ENCODE measurements at regions not wholly inside any gene's neighbourhood (a gene's known extent, or its start where the extent isn't known, plus 50 kb on each side); places are given as distances from the start of the nearest gene placed in this dataset.
A peak's percentile ranks its signal among the peaks of the same experiment; 100 is the strongest.

DNA sequence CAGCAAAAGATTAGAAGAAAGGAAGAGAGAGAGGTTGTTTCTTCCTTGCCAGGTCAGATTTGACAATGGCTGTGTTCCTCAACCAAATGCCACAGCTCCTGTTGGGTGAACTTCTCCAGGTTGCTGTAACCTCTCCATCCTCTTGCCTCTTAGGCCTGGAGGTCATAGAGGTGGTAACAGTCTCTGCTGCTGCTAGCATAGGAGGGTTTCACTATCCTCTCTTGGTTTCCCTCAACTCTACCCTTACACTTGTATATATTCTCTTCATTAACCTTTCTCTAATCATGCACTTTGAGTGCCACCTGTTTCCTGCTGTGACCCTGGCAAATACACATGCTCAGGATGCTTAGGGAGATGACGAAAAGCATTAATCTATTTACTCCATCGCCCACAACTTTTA, 67.7 kb upstream of the HIF1A start:
- no peak for DNase-seq

DNA sequence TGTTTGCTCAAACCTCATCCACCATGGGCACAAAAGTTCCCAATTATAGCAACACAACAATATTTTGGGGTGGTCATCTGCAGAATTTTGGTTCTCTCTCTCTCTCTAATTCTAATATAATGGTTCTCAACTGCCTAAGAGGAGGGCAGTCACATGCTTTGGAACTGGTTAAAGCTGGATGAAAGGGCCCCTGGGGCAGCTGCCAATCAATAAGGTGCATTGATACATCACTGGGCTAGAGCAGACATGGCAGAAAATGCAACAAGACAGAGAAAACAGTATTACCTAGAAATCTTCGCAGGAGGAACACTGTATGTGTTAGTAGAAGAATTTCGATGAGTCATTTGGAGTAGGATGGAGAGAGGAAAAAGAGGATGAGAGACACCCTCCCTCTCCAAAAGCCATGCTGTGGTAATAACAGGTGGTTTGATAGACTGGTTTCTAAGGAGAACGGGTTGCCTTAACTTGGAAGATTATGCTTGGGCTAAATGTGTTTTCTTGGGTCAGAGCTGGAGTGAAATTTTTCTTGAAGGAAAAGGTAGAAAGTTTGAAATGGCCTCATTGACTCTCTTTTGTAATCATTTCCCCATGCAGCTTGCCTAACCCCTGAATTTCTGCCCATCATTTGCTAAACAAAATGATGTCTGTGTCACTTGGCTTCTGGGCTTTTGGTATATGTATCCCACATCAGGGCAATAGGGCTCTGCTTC, 67.1 kb upstream of the HIF1A start:
- DNase-seq, result no peak

DNA sequence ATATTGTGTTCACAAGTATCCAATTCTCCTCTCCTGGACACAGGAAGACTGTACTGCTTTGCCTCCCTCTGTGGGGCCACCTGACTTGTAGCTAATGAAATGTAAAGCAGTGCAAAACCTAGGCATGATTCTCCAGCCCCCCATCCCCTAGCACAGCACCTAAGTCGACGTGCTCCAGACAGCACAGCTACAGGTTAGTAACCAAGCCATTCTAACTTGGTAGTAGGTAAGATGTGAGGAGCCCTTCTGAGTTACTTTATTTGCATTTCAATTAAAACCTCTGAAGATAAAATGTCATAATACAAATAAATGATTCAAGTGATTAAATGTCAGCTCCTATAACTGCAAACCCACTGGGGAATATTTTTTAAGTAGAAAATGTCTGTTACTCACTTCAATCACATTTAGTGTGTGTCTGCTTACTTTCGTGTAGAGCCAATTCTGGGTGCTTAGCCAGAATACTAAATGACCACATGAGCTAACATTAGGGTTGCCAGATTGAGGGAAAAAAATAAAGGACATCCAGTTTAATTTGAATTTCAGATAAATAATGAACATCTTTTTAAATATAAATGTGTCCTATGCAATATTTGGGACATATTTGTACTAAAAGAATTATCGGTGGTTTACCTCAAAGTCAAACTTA, 64.8 kb upstream of the HIF1A start:
- no peak for DNase-seq

DNA sequence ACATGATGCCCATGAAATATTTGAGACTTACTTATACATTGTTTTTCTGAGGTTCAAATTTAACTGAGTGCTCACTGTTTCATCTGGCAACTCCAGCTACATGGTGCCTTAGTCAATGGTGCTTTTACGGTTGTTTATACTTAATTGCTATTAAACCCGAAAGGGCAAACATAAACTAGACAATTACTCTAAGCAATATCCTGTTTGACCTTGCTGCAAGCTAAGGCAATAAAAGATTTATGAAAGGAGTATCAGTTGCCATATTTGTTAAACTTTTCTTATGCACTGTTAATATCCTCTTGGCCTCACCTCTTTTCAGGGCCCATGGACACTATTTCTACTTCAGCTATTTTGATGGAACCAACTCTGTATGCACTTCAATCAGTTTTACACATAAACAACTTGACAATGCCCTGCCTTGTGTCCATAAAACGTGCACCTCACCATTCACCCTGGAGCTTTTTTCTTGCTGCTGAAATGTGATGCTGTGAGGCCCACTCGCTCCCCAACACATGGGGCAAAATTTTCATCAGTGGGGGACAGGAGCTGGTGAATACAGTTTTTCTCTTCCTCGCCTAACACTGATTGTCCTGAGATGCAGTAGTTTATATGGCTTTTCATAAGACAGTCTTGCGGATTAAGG, 64.1 kb upstream of the HIF1A start:
- DNase-seq, result peak; percentile 8

DNA sequence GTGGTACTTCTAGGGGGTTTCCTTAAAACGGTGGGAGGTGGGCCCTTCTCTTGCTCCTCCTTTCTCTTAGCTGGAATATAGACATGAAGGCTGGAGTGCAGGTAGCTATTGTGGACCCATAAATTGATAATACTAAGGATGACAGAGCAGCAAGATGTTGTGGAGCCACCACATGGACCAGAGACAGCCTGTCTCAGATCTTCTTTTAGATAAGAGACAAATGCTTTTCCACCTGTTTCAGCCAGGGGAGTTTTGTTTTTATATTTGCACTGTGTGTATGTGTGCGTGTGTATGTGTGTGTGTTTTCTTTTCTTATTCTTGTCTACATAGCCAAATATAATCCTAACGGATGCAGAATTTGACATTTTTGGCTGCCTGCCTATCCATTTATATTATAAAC, 62.9 kb upstream of the HIF1A start:
- DNase-seq, result no peak

DNA sequence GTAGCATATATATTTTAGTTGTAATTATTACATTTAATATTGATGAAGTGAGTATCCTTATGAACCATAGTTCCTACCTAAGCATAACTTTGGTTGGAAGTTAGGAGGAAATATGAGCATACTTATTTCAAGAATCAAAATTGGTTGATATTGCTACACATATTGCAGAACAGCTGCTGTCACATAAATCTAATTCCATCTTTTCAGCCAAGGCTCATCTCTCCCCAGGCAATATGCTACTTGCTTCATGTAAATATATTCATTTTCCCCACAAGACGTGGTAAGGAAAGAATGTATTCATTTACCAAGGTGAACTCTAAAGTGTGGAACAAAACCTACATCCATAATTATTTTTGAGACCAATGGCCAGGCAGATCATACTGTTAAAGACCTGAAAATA, 62.5 kb upstream of the HIF1A start:
- no peak for DNase-seq

DNA sequence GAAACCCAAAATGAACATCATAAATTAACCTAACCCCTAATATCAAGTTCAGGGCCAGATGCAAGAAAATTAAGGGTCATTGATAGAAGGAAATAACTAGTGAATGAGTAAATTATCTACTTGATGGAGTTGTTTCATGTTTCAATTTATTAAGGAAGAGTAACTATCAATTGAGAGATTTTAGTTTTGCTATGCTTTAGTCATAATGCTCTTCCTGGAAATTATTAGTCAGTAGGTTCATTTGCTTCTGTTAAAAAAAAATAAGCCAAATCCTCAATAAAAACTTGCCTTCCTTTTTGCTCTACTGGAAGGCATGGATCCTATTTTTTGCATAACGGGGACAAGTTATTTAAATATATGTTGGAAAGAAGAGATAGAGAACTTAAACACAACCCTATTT, 59.0 kb upstream of the HIF1A start:
- DNase-seq, result no peak

DNA sequence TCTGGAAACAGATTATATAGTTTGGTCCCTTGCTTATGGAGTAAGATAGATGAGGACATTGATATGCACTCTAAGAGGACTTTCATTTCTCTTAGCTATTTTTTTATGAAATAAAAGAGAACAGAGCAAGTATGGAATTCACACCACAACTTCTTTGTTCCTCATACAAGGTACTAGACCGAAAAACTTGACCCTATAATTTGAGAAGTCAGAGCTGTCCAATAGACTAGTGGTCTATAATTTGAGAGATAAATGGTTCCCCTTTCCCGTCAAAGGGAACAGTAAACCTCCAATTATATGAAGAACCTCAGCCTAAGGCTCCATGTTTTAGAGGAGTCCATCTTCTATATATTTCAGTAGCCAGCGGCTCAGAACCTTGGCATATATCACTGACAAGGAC, 58.5 kb upstream of the HIF1A start:
- DNase-seq, result no peak

DNA sequence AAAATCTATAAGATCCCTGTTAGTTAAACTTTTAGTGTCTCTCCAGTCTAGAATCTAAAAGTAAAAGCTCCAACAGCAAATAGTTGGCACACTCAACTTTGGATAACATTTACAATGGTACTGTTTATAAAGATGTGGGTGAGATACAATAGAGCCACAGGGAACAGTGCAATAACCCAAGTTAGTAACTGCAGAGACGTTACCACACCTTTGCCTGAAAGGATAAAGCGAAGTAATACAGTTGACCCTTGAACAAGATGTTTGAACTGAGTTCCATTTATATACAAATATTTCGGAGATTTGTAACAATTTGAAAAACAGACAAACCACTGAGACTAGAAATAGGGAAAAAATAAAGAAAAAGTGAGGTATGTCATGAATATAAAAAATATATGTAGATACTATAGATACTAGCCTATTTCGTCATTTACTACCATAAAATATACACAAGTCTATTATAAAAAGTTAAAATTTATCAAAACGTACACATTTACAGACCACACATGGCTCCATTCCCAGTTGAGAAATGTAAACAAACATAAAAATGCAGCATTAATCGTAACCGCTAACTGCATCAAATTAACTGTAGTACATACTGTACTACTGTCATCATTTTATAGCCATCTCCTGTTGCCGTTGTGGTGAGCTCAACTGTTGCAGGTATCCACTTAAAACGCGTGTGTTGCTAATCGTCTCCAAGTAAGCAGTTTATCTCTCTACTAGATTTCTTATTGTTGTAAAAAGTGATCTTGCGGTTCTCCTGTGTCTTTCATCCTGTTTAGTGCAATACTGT, 56.5 kb upstream of the HIF1A start:
- DNase-seq, result no peak

DNA sequence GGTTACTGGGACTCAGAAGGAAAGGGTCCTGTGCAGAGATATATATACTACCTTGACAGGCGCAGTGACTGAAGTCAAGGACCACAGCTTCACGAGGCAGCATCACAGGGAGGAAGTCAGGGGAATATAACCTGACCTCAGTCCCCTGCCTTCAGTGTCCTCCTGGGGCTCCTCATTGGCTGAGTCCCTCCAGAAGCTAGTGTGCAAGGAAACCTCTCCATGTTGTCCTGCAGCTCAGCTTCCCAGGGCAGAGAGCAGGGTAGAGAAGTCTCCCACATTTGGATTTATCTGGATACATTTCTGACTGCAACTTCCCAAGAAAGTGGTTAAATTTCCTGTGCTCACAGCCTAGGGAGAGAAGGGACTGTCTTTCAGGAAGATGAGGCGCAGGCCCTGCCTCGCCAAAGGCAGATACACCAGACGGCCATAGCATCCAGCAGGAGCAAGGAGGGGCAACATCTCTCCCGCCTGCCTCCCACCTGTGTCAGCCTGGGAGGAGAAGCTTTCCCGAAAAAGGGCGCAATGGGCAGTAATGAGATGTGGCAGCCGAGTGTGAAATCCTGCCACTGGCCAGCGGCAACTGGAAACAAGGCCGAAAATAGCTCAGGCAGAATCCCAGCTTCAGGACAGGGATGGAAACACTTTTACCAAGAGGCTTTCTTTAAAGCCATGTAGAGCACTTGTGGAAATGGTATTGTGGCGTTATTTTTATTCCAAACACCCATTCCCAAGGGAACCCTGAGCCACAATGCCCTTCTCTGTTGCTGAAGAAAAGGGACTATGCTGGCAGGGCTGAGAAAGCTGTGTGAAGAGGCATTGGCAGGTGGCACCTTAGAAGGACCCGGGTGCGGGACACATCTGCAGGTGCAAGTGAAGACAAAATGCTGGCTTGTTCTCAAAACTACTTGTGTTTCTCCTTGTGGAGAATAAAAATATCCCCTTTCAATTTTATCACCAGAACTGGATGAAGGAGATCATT, 54.9 kb upstream of the HIF1A start:
- no peak for DNase-seq

DNA sequence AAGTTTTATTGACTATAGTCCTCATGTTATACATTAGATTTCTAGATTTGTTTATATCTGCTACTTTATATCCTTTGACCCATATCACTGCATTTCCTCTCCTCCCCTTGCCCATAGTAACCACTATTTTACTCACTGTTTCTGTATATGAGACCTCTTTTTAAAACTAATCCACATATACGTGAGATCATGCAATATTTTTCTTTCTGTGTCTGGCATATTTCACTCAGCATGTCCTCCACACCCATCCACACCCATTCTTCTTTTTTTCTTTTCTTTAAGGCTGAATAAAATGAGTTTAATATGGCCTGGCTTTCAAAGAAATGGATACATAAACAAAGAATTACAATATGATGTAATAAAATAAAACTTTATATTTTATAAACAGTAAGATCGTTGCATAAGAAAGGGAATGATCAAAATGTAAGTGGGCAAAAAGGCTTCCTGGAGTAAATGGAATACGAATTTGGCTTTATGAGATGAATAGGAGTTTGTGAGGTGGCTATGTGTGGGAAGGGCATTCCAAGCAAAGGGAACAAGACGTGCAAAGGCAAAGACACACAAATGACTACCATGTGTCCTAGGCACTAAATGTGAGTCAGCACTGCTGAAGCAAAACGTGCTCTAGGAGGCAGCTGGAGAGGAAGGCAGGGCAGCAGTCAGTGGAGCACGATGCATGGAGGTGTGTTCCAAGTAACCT, 53.2 kb upstream of the HIF1A start:
- DNase-seq, result no peak

DNA sequence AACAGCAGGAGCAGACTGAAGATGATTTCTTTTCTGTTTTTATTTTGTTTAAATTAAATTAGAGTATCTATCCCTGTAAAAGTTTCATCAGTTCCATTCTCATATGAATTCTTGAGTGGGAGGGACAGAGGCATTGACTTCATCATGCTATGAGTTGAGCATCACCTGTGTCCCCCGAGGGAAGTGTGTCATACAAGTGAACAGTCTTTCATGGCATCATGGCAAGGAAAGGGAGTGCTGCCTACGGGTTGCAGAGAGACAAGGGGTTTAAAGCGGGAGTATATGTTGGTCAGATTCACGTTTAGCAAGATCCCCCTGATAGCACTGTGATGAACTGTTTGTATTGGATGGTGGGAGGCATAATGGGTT, 52.7 kb upstream of the HIF1A start:
- no peak for DNase-seq

DNA sequence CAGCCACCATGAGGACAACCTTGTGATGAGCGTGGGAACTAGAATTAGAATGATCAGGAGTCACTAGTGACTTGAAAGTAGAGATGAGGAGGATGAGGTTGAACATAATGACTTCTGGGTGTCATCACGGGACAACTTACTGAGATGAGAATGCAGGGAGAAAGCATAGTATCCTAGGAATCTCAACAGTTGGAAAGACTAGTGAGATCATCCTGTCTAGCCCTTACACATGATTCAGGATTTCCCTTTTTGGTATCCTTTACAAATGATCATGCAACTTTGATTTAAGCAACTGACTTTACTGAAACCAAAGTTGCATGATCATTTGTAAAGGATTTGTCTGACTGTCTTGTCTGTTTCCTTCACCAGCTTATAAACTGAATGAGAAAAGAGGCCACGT, 51.8 kb upstream of the HIF1A start:
- no peak for DNase-seq

DNA sequence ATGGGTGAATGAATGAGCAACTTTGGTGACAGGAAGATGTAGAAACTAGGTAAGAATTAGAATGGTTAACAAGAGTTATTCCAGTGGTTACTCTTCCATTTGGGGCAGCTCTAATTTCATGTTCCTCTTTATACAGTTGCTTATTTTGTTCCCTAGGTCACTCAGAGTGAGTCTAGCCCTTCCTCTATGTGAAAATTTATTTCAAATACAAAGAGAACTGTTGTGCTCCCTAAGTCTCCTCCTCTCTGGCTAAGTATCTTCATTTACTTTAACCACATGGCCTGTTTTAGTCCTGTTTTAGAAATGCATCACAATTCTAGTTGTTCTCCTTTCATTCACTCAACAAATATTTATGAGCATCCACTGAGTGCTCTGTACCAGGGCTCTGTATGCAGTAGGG, 51.1 kb upstream of the HIF1A start:
- DNase-seq, result no peak

DNA sequence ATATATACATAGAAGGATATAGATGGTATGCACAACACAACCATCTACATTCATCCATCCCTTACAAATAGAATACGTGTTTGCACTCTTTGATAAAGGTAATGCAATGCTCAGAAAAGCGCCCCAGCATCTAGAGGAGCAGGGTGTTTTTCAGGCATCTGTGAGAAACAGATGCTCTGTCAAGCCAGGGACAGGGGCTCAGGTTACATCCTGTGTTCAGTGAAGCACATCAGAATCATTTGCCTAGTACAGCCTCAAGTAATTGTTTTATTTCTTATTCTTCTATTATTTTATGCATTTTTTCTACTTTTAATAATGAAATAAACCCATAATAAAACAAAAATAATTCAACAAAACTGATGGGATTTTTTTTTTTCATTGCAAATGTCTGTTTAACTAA, 50.5 kb upstream of the HIF1A start:
- peak; percentile 67 for DNase-seq

DNA sequence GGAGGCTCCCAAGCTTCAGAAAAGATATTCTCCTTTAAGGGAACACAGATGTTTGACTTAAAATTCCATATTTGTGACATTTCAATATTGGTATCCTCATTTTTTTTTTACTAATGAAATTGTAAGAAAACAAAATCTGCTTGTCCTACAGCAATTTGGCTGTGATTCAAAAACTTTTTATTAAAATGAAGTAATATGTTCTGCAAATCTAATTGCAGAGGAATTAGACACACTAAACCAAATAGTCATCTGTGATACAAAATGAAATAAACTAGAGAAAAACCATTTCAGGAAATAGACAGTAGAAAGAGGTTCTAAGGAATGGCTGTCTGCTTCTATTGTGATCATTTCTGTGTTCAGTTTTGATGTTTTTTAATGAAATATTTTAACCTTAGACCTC, 50.1 kb upstream of the HIF1A start:
- DNase-seq, result no peak

All from NCI-H1105 (cell line).